ENCODE measurements at regions not wholly inside any gene's neighbourhood (a gene's known extent, or its start where the extent isn't known, plus 50 kb on each side); places are given as distances from the start of the nearest gene placed in this dataset.

GRCh38 chr10:123475466-123475865 lies 190.7 kb upstream of the GPR26 start:
- no peak for TF ChIP-seq GATA2 (IDR thresholded peaks at IDR 0.05; ENCODE audit: low read depth, low read length)
- no peak for TF ChIP-seq GATA3 (IDR thresholded peaks at IDR 0.05; ENCODE audit: low read depth, low read length)

GRCh38 chr10:123478116-123478515 lies 188.0 kb upstream of the GPR26 start:
- no peak for TF ChIP-seq GATA2 (IDR thresholded peaks at IDR 0.05; ENCODE audit: low read depth, low read length)
- TF ChIP-seq GATA3 (IDR thresholded peaks at IDR 0.05; ENCODE audit: low read depth, low read length): no peak

GRCh38 chr10:123479640-123480039 lies 186.5 kb upstream of the GPR26 start:
- TF ChIP-seq GATA3 (IDR thresholded peaks at IDR 0.05; ENCODE audit: low read depth, low read length): no peak
- TF ChIP-seq GATA2 (IDR thresholded peaks at IDR 0.05; ENCODE audit: low read depth, low read length): no peak

DNA sequence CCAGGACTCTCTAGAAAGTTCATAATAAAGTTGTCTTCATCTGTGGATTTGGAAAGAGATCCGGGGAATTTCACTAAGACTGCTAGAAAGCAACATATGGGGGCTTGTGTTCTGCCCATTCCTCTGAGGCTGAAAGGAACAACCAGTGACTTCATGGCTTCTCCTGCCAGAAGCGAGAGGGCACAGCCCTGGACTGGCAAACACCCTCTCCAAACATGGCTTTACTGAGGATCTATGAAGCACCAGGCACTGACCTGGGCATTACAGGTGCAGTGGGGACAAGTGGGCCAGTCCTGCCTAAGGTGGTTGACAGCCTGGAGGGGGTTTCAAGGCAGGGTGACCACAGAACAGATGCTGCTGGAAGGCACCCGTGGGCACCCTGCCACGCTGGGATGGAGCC lies 185.8 kb upstream of the GPR26 start:
- TF ChIP-seq GATA3 (IDR thresholded peaks at IDR 0.05; ENCODE audit: low read depth, low read length): no peak
- TF ChIP-seq GATA2 (IDR thresholded peaks at IDR 0.05; ENCODE audit: low read depth, low read length): no peak

DNA sequence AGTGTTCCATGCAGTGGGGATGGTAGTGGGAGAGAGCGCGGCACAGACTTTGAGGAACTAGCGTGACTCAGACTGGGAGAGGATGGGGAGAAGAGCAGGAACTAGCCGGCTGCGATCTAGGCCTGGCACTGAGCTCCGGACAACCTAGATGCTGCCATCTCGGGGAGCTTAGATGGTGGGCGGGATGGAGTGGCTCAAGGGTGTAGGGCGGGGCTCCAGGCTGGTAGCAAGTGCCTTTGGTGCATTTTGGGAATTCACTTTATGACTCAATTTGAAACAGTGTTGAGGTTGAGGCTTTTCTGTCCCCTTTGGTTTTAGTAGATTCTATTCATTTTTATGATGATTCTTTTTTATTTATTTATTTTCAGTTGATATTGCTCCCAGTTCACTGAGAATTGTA lies 185.3 kb upstream of the GPR26 start:
- no peak for TF ChIP-seq GATA2 (IDR thresholded peaks at IDR 0.05; ENCODE audit: low read depth, low read length)
- TF ChIP-seq GATA3 (IDR thresholded peaks at IDR 0.05; ENCODE audit: low read depth, low read length): no peak

GRCh38 chr10:123484722-123485121 lies 181.4 kb upstream of the GPR26 start:
- TF ChIP-seq GATA3 (IDR thresholded peaks at IDR 0.05; ENCODE audit: low read depth, low read length) (no peak), GATA2 (IDR thresholded peaks at IDR 0.05; ENCODE audit: low read depth, low read length) (no peak)

GRCh38 chr10:123485341-123485960 lies 180.7 kb upstream of the GPR26 start:
- TF ChIP-seq GATA3 (IDR thresholded peaks at IDR 0.05; ENCODE audit: low read depth, low read length): no peak
- no peak for TF ChIP-seq GATA2 (IDR thresholded peaks at IDR 0.05; ENCODE audit: low read depth, low read length)

DNA sequence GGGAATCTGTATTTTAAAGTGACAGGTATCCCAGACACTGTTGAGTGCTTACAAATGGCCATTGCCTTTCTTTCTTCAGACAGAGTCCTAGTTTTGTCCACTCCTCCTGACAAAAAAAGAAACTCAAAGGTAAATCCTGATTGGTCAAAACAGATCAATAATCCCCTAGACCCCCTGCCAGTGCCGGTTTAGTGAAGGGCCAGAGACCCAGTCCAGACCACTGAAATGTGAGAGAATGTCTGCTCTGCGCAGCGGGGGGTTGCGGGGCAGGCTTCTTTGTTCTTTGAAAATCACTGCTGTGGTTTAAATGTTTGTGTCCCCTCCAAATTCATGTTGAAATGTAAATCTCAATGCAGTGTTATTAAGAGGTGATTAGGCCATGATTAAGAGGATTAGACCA lies 177.7 kb upstream of the GPR26 start:
- TF ChIP-seq GATA3 (IDR thresholded peaks at IDR 0.05; ENCODE audit: low read depth, low read length) (no peak), GATA2 (IDR thresholded peaks at IDR 0.05; ENCODE audit: low read depth, low read length) (no peak)

GRCh38 chr10:123491364-123491763 lies 174.8 kb upstream of the GPR26 start:
- TF ChIP-seq GATA2 (IDR thresholded peaks at IDR 0.05; ENCODE audit: low read depth, low read length) (no peak), GATA3 (IDR thresholded peaks at IDR 0.05; ENCODE audit: low read depth, low read length) (no peak)

GRCh38 chr10:123492016-123492415 lies 174.1 kb upstream of the GPR26 start:
- TF ChIP-seq GATA3 (IDR thresholded peaks at IDR 0.05; ENCODE audit: low read depth, low read length) (no peak), GATA2 (IDR thresholded peaks at IDR 0.05; ENCODE audit: low read depth, low read length) (no peak)

GRCh38 chr10:123494301-123494808 lies 171.8 kb upstream of the GPR26 start:
- TF ChIP-seq GATA3 (IDR thresholded peaks at IDR 0.05; ENCODE audit: low read depth, low read length) (no peak), GATA2 (IDR thresholded peaks at IDR 0.05; ENCODE audit: low read depth, low read length) (no peak)

DNA sequence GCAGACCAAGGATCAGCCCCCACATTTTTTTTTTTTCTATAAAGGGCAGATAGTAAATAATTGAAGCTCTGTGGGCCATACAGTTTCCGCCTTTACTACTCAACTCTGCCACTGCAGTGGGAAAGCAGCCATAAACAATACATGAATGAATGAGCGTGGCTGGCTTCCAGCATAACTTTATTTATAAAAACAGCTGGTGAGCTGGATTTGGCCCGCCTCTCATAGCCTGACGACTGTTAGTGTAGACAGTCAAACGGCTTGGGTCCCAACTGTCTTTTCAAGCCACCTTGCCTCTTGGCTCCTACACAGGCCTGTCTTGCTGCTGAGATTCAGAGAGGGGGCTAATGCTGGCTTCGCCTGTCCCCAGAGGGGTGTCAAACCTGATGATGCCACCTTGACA lies 169.8 kb upstream of the GPR26 start:
- TF ChIP-seq GATA2 (IDR thresholded peaks at IDR 0.05; ENCODE audit: low read depth, low read length) (no peak), GATA3 (IDR thresholded peaks at IDR 0.05; ENCODE audit: low read depth, low read length) (no peak)

GRCh38 chr10:123496996-123497660 lies 169.0 kb upstream of the GPR26 start:
- TF ChIP-seq GATA3 (IDR thresholded peaks at IDR 0.05; ENCODE audit: low read depth, low read length): no peak
- no peak for TF ChIP-seq GATA2 (IDR thresholded peaks at IDR 0.05; ENCODE audit: low read depth, low read length)

DNA sequence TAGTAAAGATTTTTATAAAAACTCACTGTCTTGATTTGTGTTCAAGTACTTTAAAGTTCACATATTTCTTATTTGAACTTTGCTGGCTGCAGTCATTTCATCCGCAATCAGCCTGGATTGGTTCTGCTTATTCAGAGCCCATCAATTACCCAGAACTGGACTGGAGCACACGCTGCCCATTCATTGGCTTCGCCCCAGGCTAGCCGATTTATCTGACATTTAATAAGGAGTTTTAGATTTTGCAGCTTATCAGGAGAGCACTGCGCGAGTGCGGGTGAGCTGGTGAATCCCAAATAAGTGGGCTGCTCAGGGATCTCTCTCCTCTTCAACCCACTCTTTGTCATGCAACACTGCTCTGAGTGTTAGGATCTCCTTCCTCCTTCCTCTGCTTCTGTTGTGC lies 166.0 kb upstream of the GPR26 start:
- peak; percentile 56; the same call in 1 of the 2 replicates for TF ChIP-seq GATA2 (IDR thresholded peaks at IDR 0.05; ENCODE audit: low read depth, low read length)
- no peak for TF ChIP-seq GATA3 (IDR thresholded peaks at IDR 0.05; ENCODE audit: low read depth, low read length)

- TF ChIP-seq GATA2 (IDR thresholded peaks at IDR 0.05; ENCODE audit: low read depth, low read length) (no peak), GATA3 (IDR thresholded peaks at IDR 0.05; ENCODE audit: low read depth, low read length) (no peak)
These were observed 165.0 kb upstream of the GPR26 start for GRCh38 chr10:123501148-123501547.
